ENCODE measurements at regions not wholly inside any gene's neighbourhood (a gene's known extent, or its start where the extent isn't known, plus 50 kb on each side); places are given as distances from the start of the nearest gene placed in this dataset.

GRCh38 chr17:72304859-72305258 lies 184.0 kb downstream of the SOX9 start:
- H3K4me3 ChIP-seq (ENCODE audit: low read depth, low read length), result no peak overlapping the region
- no peak for TF ChIP-seq CTCF (IDR thresholded peaks at IDR 0.05; ENCODE audit: insufficient read depth, low read length, missing control alignments)
- ChIA-PET POLR2A (no interaction called here), CTCF (no interaction called here)
- no peak for DNase-seq (ENCODE audit: low read depth, low spot score)

- TF ChIP-seq CTCF (IDR thresholded peaks at IDR 0.05; ENCODE audit: insufficient read depth, low read length, missing control alignments), result no peak
- H3K4me3 ChIP-seq (ENCODE audit: low read depth, low read length), result no peak overlapping the region
- ChIA-PET CTCF (no interaction called here), POLR2A (no interaction called here)
- no peak for DNase-seq (ENCODE audit: low read depth, low spot score)
Measured at GRCh38 chr17:72305472-72305871, 184.7 kb downstream of the SOX9 start.

GRCh38 chr17:72306037-72306436 lies 185.2 kb downstream of the SOX9 start:
- no peak for DNase-seq (ENCODE audit: low read depth, low spot score)
- no peak for TF ChIP-seq CTCF (IDR thresholded peaks at IDR 0.05; ENCODE audit: insufficient read depth, low read length, missing control alignments)
- ChIA-PET CTCF (no interaction called here), POLR2A (no interaction called here)
- no peak overlapping the region for H3K4me3 ChIP-seq (ENCODE audit: low read depth, low read length)

GRCh38 chr17:72307836-72308235 lies 187.0 kb downstream of the SOX9 start:
- TF ChIP-seq CTCF (IDR thresholded peaks at IDR 0.05; ENCODE audit: insufficient read depth, low read length, missing control alignments), result no peak
- H3K4me3 ChIP-seq (ENCODE audit: low read depth, low read length), result no peak overlapping the region
- POLR2A ChIA-PET, result no interaction called here
- no peak for DNase-seq (ENCODE audit: low read depth, low spot score)
- CTCF ChIA-PET, result no interaction called here

- TF ChIP-seq CTCF (IDR thresholded peaks at IDR 0.05; ENCODE audit: insufficient read depth, low read length, missing control alignments), result no peak
- ChIA-PET POLR2A (no interaction called here), CTCF (no interaction called here)
- DNase-seq (ENCODE audit: low read depth, low spot score), result no peak
- no peak overlapping the region for H3K4me3 ChIP-seq (ENCODE audit: low read depth, low read length)
Measured at GRCh38 chr17:72308744-72309385, 188.0 kb downstream of the SOX9 start.

- no peak for TF ChIP-seq CTCF (IDR thresholded peaks at IDR 0.05; ENCODE audit: insufficient read depth, low read length, missing control alignments)
- ChIA-PET CTCF (no interaction called here), POLR2A (no interaction called here)
- DNase-seq (ENCODE audit: low read depth, low spot score), result no peak
- no peak overlapping the region for H3K4me3 ChIP-seq (ENCODE audit: low read depth, low read length)
Measured at GRCh38 chr17:72311004-72311403, 190.2 kb downstream of the SOX9 start.
